Spleen (tissue), 7 donors: ENCODE measurements at regions not wholly inside any gene's neighbourhood (a gene's known extent, or its start where the extent isn't known, plus 50 kb on each side); places are given as distances from the start of the nearest gene placed in this dataset.

ENCODE experiments used
- POLR2A ChIP-seq, 3 donors: fragments of 450-650 bp; IDR thresholded peaks; one replicate each; pipeline ENCODE4 v1.5.1; 2017; ENCODE audit warnings: antibody characterized with exemption in 3 of 3, mild to moderate bottlenecking in 1 of 3
- POLR2AphosphoS5 ChIP-seq, 3 donors: sonication (generic); formaldehyde crosslinking; IDR thresholded peaks; one replicate each; pipeline ENCODE4 v1.5.1; 2017; ENCODE audit warnings: antibody characterized with exemption in 3 of 3
- TF ChIP-seq, protein P1 (sequence below), 11 experiments: fragments of 200-600 bp in 7 of 11; fragments of 450-650 bp in 4 of 11; sonication (generic) in 4 of 11; IDR thresholded peaks in 8 of 11; conservative IDR thresholded peaks in 3 of 11; 1 replicate in 7 of 11; 2 replicates in 4 of 11; pipeline versions ENCODE4 v1.4.0 to v1.8.0; 2016 to 2021; ENCODE audit warnings: antibody characterized with exemption in 11 of 11, inconsistent platforms in 4 of 11, mild to moderate bottlenecking in 1 of 11
- donor health status: DM: no; HTN: no; CAD: no; lungs with moderate emphysema.
- donor health status: DM: no; HTN: no; CAD: no.
- donor health status: DM: no; HTN: no; CAD: no.

DNA sequence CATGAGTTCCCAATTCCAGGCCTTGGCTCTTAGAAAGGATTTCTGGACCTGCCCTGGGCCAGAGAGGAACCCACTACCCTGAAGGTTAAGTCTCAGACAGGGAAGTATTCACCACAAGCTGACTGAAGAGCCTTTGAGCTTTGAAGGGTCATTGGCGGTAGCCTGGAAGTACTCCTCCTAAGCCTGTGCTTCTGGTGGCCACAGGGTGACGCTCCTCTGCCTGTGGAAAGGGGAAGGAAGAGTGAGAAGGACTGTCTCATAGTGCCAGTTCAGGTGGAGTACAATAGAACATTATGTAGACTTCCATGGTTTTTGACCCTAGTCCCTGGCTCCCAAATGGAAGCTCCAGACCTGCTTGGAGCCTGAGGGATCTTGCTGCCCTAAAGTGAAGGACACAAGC, 1233.2 kb upstream of the CDH6 start:
- no peak for TF ChIP-seq POLR2AphosphoS5 (IDR thresholded peaks at IDR 0.05)
- TF ChIP-seq, protein P1, sequence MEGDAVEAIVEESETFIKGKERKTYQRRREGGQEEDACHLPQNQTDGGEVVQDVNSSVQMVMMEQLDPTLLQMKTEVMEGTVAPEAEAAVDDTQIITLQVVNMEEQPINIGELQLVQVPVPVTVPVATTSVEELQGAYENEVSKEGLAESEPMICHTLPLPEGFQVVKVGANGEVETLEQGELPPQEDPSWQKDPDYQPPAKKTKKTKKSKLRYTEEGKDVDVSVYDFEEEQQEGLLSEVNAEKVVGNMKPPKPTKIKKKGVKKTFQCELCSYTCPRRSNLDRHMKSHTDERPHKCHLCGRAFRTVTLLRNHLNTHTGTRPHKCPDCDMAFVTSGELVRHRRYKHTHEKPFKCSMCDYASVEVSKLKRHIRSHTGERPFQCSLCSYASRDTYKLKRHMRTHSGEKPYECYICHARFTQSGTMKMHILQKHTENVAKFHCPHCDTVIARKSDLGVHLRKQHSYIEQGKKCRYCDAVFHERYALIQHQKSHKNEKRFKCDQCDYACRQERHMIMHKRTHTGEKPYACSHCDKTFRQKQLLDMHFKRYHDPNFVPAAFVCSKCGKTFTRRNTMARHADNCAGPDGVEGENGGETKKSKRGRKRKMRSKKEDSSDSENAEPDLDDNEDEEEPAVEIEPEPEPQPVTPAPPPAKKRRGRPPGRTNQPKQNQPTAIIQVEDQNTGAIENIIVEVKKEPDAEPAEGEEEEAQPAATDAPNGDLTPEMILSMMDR (IDR thresholded peaks at IDR 0.05 in 8 of 11, conservative IDR thresholded peaks at IDR 0.05 in 3 of 11): no peak
- TF ChIP-seq POLR2A (IDR thresholded peaks at IDR 0.05): no peak
